NCI-H128 (cell line): ENCODE measurements at regions not wholly inside any gene's neighbourhood (a gene's known extent, or its start where the extent isn't known, plus 50 kb on each side); places are given as distances from the start of the nearest gene placed in this dataset.

ENCODE experiments used
- DNase-seq: peaks from one replicate; lab custom pipeline; 2025; ENCODE audit not compliant: unreplicated experiment; lab: John Stamatoyannopoulos, UW

DNA sequence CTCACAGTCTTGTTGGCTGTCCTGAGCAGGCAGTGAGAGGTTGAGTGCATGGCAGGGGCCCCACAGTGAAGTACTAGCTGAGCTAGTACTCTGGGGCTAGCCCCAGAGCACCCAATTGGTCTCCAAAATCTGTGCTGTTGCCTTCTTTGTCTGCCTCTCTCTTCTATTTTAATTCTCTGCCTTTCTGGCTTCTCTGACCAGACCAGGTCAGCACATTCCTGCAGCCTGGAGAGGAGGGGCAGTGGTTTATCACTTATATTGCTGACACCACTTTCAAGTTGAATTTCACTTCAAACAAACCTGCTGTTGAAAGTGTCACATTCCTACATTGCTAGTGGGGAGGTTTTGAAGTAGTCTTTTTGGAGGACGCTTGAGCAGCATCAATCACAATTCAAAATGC, 628.7 kb downstream of the PTPRU start:
- no peak for DNase-seq

DNA sequence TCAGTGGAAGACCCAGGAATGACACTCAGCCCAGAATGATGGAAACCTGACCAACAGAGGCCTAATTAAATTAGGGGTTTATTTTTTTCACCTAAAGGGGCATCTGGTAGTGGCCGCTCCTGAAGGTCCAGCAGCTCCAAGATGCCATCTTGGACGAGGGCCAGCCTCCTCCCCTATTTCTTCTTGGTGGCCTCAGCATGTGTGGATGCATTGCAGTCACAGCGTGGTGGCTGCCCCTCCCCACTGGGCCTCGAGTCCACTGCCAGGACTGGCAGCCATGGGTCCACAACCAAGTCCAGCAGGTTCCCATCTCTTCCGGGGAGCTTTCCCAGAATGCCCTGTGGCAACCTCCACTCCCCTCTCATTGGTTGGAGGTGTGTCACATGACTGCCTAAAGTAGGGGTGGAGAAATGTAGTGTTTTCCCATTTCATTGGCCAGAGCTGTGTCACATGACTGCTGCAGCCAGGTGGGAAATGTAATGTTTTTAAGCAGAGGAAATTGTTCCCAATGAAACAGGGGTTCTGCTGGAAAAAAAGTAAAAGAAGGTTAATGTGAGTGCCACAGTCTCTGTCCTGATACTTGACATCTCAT, 628.2 kb downstream of the PTPRU start:
- DNase-seq: no peak

DNA sequence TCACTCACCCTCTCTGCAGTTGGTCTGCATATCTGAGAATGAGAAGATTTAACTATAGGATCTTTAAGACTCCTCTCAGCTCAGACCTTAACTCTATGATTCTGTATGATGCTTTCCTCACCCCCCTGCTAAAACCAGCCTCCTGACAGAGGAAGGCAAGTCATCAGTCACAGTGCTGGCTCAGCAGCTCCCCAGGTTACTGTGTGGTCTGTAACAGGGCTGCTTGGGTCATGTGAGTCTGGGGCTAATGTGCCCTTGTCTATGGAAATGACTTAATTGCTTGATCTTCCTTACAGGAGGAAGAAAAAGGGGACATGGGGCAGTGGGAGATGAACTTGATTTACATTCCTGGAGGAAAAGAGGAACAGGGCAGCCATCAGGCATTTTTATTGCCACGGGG, 625.6 kb downstream of the PTPRU start:
- no peak for DNase-seq

DNA sequence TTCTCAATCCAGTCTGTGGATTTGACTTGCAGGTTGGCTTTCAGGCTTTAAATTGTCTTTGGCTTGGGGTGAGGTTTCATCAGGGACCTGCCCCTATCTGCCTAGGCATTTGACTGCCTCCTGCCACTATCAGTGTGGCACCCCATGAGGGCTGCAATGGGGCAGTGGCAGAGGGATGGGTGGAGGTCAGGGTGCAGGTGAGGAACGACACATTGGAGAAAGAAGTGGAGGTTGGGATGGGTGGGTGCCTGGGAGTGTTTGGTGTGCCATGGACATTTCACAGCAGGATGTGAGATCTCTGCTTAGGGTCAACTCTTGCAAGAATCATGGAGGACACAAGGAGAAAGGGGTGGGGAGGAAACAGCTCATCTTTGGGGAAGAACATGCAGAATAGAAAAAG, 625.1 kb downstream of the PTPRU start:
- no peak for DNase-seq

DNA sequence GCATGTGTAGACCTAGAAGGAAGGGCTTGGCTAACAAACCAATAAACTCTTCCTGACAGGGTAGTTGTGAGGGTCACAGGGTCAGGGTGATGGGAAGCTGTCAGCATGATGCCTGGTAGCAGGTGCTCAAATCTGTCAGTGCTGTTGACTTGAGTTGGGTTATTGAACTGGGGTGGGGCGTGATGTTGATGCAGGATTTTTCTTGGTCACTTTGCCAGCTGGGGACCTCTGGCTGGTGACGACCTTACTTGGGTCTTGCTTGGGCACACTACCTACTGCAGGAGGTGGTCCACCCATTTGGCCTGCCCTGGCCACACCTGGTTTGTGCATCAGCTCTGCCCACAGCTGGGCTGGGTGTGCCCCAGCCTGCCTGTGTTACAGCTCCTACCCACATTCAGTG, 624.4 kb downstream of the PTPRU start:
- no peak for DNase-seq

DNA sequence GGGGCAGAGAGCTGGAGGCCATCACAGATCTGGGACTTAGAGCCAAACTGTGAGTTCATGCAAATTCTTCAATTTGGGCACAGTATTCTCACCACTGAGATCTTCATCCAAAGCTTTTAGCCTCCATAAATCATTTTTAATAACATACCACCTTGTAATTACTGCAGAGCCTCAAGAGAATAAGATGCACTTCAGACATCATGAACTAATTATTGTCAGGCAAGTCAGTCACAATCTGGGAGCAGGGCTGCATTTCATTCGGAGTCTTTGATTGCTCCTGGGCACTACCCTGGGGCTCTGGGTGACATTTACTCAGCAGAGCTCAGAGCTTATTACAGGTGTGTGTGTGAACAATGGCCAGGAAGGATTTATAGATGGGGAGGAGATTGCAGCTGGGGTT, 623.7 kb downstream of the PTPRU start:
- no peak for DNase-seq

DNA sequence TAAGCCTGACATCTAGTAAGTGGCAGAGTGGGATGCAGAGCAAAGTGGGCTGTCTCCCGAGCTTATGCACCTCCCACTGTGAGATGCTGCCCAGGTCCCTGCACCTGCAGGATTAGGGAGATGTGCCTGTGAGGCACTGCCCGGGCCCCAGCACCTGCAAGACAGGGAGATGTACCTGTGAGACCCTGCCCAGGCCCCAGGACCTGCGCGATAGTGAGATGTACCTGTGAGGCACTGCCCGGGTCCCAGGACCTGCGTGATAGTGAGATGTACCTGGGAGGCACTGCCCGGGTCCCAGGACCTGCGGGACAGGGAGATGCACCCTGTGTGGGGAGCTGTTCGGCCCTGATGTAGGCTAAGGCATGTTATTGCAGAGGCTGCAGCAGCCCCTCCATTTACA, 622.8 kb downstream of the PTPRU start:
- DNase-seq: no peak

DNA sequence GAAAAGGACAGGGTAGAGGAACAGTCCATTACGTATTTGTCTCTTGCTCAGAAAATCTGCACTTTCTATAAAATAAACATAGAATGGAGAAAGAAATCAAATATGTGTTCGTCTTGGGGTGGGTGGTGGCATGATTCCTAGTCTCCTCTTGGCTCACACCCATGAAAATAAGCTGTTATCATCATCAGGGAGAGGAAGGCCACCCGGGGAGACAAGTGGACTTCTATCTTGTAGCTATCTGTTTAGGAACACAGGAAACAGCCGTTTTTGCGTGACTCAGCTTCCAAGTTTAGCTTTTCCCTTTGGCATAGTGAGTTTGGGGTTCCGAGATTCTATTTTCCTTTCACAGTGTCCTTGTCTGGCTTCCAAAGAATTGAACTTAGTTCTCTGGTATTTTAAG, 622.3 kb downstream of the PTPRU start:
- DNase-seq: no peak

DNA sequence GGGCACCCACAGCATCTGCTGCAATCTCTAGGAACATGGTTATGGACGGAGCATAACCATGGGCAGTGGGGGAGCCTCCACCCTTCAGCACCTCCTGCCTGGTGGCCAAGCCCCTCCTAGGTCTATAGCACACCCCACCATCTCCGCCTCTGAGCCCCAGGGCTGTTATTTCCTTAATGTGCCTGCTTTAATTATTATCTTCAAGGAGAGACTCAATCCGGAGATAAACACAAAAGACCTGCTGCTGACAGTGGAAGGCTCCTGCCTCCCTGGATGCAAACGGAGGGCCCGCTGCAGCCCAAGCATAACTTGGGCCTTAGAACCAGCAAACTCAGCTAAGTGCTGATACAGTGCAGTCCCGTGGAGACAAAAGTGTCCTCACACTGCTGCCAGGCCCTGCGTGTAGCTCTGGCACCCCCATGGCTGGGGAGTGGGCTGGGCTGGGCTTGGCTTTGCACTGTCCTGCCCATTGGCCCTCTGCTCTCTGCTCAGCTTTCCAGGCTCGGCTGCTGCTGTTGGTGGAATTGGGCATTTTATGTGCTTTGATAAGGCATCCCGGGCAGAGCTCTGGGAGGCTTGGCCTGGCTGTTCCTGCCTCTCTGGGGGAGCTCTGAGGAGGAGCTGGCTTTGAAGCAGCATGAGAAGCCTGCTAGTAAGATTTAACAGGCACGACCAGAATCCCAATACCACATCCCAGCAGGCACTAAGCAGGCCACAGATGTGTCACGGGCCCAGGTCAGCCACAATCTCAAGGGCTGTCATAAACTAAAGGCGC, 620.2 kb downstream of the PTPRU start:
- DNase-seq: no peak

DNA sequence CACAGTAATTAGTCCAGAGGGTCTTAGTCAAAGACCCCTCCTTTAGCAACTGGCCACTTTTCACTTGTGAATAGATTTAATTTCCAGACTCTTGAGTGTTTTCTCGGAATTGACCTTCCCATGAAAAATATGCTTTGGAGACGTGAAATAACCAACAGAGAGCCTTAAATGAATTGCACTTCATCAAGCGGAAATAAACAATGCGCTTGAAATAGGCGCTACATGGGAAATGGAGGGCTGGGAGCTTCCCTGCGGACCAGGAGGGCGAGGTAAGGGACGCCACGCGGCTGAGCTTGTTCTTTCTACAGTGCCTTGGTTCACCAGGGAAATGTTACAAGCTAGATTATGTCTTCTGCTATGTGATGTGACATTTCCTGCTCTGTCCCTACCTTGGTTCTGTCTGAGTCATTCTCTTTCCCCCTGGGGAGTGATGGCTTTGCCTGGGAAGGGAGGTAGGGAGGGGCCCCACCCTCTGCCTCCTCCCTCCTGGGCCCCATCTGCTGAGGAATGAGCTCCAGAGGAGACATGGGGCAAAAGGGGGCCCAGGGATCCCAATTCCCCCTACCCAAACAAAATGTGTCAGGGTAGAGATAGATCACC, 619.3 kb downstream of the PTPRU start:
- DNase-seq: no peak

DNA sequence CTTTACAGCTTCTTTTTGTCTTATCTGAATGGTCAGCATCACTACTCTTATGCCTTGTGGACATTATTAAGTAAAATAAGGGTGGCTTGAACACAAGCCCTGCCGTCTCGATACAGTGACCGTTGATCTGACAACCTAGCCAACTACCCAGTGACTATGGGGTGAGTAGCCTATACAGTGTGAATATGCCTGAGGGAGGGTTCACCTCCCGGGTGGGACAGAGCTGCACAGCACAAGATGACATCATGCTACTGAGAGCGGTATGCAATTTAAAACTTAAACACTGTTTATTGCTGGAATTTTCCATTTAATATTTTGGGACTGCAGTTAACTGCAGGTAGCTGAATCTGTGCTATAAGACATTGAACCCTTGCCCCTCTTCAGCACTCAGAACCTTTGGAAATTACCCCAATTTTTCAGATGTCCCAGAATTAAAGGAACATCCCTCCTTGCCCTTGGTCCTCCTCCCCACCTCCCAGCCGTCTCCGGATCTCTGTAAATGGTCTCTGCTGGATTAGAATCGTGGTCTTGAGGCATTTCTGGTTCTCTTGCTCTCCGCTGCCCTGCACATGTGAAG, 618.5 kb downstream of the PTPRU start:
- no peak for DNase-seq

DNA sequence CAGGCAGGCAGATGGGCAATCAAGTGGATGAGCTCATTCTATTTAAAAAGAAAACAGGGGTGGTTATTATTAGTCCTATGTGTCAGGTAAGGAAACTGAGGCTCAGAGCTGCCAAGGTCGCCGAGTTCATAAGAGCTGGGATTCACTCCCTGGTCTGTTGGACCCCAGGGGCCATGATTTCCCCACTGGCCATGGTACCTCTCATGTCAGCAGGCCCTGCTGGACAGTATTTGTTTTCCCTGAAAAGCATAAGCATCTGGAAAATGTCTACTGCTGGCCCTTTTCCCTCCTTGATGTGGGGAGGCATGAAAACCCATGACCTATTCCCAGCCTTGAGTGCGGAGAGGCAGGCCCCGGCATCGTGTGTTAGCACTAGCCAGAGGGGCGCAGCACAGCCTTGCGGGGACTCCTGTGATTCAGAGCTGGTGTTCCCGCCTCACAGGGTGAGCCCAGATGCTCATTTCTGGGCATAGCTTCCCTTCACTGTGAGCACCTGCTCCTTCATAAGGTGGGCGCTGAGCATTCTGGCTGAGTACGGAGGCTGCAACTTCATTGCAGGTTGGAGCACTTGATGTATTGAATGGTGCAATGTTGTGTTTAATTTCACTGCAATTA, 617.5 kb downstream of the PTPRU start:
- DNase-seq: no peak

DNA sequence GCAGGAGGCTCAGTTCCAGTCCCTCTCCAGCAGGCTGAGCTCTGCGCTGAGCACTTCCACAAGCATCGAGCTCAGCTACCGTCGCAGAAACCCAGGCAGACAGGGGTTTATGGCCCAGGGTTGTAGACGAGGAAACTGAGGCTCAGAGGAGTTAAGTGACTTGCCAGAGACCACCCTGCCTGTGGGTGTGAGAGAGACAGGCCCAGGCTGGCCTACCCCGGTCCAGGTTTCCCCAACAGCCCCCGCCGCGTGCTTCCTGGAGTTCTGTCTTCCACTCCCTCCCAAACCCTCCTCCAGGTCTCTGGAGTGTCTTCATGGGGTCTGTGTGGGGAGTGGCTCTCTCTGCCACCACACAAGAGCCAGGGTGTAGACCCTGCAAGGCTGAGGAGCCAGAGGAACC, 615.9 kb downstream of the PTPRU start:
- DNase-seq: no peak

DNA sequence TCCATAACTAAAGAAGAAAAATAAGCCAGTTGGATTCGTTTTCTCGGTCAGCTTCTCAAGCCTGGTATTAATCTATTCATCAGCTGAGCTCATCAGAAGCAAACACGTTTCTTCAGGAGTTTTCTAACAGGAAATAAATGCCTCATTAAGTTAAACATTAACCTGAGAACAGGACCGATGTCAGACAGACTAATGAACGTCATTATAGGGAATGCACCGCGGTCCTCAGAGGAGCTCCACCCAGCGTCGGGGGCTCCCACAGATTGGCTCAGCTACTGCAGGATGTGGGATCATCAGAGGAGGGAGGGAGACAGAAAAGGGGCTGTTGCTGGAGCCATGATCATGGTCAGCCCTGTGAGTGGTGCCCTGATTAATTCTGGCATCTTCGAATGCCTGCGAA, 615.4 kb downstream of the PTPRU start:
- no peak for DNase-seq

DNA sequence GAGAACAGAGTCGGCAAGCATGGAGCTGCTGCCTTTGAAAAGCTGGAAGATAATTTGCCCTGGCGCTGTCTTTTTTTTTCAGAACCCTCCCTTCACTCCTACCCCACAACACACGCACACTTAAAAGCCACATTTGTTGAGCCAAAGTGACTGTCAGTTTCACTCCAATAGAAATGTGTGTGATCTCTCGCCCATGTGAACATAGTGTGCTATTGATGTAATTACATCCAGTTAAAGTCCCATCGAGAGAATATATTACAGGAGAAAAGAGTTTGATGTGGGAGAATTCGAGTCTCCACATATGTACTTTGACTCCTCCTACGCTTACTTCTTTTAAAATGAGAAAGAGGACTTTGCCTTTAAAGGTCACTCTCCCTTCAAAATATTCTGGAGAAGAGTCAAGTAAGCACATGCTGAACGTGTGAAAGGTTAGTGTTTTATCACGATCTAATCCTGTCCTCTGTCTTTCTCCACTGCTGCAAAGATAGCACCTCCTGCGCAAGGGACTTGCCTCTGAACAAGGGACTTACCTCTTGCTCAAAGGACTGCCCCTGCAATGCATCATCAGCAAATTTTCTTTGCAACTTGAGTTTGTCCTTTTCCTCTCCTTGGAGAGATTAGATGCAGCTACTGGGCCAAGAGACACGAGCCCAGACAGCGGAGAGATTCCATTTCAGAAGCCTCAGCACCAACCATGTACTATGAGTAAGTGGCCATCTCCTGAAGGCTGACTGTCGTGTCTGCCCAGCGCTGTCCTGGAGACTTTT, 613.9 kb downstream of the PTPRU start:
- no peak for DNase-seq

DNA sequence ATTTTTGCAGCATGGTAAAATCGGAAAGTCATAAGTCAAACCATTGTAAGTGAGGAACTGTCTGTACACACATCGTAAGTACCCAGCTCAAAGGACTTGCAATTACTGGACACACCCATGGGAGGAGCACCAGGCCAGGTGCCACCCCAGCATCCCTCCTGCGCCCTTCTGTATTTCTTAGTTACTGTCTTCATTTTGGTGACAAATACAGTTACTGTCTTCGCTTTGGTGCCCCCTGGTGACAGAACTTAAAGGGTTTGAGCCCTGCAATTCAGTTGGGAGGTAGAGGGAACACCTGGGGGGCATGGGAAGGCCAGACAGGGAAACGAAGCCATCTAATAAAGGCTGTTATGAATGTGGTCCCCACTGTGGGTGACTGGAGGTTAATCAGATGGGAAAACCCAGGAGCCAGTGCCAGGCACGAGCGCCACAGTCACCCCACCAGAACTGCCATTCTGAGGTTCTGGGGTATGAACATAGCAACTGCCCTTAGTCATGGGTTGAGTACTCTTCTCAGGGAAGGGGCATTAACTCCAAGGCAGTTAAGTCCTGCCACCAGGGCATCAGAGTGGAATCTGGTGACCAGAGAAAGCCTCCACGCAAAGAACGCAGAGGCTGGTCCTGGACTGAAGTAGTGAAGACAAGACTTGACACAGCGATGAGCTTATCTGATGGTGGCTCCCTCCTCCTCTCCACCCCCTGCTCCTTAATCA, 612.9 kb downstream of the PTPRU start:
- DNase-seq: peak; percentile 47

DNA sequence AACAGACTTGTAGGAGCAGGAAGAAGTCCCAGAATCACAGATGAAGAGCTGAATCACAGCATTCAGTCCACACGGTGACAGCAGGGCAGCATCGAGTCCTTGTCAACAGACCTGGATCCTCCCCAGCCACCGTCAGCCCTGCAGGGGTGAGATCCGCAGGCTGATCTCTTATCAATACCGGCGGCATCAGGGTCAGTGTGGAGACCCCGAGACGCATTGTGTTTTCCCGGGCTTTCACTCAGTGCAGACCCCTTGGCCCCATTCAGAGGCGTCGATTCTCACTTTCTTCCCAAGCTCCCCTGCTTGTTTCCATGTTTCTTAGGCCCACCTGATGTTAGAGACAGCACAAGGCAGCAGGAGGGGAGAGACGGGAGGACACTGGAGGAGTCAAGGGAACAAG, 609.6 kb downstream of the PTPRU start:
- no peak for DNase-seq

DNA sequence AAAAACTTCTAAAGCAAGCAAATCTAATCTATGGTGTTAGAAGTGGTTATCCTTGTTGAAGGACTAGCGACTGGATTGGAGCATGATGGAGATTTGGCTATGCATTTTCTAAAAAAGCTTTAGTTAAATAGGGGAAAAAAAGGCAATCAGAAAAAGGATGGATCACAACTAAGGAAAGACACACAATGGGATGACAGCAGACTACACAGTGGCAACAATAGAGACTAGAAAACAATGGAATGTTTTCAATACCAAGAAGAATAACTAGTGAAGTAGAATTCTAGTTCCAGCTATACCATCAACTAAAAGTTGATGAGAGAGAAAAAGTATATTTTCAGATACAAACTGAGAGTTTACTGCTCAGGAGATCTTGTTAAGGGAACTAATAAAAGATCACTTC, 605.8 kb downstream of the PTPRU start:
- no peak for DNase-seq

DNA sequence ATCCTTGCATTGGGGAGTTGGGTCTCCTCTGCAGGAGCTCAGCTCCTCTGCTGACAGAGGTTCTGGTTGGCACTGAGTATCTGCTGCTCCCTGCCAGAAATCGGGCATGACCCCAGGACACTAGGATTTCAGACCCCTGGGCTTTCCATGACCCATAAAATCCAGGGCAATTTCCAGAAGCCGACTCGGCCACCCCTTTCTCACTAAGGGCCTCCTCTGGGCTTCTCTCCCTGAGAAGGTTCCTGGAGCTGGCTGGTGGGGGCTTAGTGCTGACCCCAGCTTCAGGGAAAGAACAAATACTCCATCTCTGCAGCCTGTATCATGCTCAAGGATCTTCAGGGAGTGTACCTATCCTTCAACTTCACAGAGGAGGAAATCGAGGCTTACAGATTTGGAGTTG, 603.4 kb downstream of the PTPRU start:
- no peak for DNase-seq

DNA sequence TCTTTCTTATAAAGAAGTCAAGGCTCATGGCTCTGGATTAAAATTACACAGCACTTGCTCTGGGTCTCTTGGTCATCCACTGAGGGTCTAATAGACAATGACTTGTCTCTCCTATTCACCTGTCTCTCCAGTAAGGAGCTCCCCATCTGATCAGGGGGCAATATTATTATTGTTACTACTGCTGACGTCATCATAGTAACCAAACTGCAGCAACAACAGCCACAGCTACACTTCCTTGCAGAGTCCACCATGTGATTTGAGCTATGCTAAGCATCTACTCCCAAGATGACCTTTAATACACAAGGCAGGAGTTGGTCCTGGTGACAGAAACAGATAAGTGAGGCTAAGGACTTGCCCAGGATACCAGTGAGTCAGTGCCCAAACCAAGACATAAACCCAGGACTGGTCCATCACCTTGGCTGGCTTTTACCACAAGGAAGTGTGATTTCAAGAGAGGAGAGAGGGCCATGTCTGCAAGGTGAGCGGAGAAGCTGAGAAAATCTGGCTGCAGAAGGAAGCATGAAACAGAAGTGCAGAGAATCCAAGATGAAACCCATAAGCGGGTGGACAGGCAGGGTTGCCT, 602.5 kb downstream of the PTPRU start:
- DNase-seq: no peak
